Right atrium auricular region (tissue), 2 donors: ENCODE measurements at regions not wholly inside any gene's neighbourhood (a gene's known extent, or its start where the extent isn't known, plus 50 kb on each side); places are given as distances from the start of the nearest gene placed in this dataset.
"Not testable (repeated sequence)": the region's sequence is repeated elsewhere in the genome, so short reads cannot be mapped to it uniquely, and the experiment has no call there.

ENCODE experiments used
- DNase-seq: peaks from one replicate; pipeline ENCODE4 v3.0.0-alpha.2; 2019; ENCODE audit warnings: low spot score
- H3K27ac ChIP-seq, 2 donors: fragments of 200-600 bp; sonication (generic); 1 replicate in 1 of 2; 2 replicates in 1 of 2; pipeline ENCODE4 v1.5.1; 2016 to 2019
- H3K27me3 ChIP-seq, 2 donors: fragments of 200-600 bp; sonication (generic); one replicate each; pipeline versions ENCODE4 v1.5.1 to v1.6.0; 2017 to 2019
- H3K36me3 ChIP-seq: fragments of 200-600 bp; sonication (generic); one replicate; pipeline ENCODE4 v1.5.1; 2016
- H3K4me1 ChIP-seq, 2 donors: fragments of 200-600 bp; sonication (generic); one replicate each; pipeline versions ENCODE4 v1.5.1 to v1.6.0; 2017 to 2019
- H3K4me3 ChIP-seq, 2 donors: fragments of 200-600 bp; sonication (generic); 1 replicate in 1 of 2; 2 replicates in 1 of 2; pipeline ENCODE4 v1.5.1; 2017 to 2019; ENCODE audit warnings: mild to moderate bottlenecking in 1 of 2, moderate library complexity in 1 of 2
- H3K9me3 ChIP-seq, 2 donors: fragments of 200-600 bp; sonication (generic); one replicate each; pipeline ENCODE4 v1.5.1; 2019
- TF ChIP-seq, protein P1 (sequence below), 2 donors: fragments of 200-600 bp; sonication (generic); IDR thresholded peaks; one replicate each; pipeline ENCODE4 v1.5.1; 2019; ENCODE audit warnings: antibody characterized with exemption in 2 of 2

DNA sequence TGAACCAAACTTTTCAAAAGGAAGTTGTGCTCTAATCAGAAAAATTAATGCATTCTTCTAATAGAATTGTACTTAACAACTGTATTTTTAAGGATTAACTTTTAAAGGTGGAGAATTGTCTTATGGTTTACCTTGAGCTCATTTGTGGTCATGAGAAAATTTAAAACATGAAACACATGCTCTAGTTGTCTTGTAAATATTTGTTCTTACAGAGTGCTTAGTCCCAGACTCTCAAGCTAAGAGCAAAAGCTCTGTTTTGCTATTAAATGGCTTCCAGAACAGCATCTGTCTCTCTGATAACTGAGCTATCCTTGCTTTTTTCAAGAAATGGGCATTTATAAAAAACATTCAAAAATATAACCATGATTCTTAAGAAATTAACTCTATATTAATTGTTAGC, 512.2 kb upstream of the SYNCRIP start:
- H3K9me3 ChIP-seq, result no peaks in the 10 kb centered on the region
- no peak for DNase-seq
- H3K4me3 ChIP-seq, result no peak overlapping the region
- no peaks in the 10 kb centered on the region for H3K27me3 ChIP-seq
- H3K4me1 ChIP-seq, result no peaks in the 10 kb centered on the region
- TF ChIP-seq, protein P1, sequence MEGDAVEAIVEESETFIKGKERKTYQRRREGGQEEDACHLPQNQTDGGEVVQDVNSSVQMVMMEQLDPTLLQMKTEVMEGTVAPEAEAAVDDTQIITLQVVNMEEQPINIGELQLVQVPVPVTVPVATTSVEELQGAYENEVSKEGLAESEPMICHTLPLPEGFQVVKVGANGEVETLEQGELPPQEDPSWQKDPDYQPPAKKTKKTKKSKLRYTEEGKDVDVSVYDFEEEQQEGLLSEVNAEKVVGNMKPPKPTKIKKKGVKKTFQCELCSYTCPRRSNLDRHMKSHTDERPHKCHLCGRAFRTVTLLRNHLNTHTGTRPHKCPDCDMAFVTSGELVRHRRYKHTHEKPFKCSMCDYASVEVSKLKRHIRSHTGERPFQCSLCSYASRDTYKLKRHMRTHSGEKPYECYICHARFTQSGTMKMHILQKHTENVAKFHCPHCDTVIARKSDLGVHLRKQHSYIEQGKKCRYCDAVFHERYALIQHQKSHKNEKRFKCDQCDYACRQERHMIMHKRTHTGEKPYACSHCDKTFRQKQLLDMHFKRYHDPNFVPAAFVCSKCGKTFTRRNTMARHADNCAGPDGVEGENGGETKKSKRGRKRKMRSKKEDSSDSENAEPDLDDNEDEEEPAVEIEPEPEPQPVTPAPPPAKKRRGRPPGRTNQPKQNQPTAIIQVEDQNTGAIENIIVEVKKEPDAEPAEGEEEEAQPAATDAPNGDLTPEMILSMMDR (IDR thresholded peaks at IDR 0.05), result no peak
- H3K36me3 ChIP-seq, result no peaks in the 10 kb centered on the region
- no peak overlapping the region for H3K27ac ChIP-seq

DNA sequence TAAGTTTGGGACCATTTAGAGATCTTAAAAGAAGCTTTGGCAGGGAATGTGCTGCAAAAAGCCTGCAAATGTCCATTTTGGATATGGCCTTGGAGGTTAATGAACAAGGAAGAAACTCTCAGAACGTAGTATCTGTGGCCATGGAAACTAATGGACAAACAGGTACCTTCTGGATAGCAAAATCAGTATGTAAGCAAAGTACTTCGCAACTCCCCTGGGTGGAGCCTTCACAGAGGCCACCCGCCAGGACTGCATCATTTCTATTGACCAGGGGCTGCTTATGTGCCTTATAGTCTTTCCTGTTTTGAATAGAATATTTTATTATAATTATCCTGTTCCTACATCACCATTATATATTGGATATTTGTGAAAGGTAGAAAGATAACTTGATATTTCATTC, 510.8 kb upstream of the SYNCRIP start:
- Histone ChIP-seq H3K27ac (no peak overlapping the region), H3K27me3 (no peaks in the 10 kb centered on the region), H3K4me3 (no peak overlapping the region), H3K9me3 (no peaks in the 10 kb centered on the region), H3K4me1 (no peaks in the 10 kb centered on the region), H3K36me3 (no peaks in the 10 kb centered on the region)
- no peak for DNase-seq
- TF ChIP-seq, protein P1 (IDR thresholded peaks at IDR 0.05), result no peak

GRCh38 chr6:86152546-86152945, 509.9 kb upstream of the SYNCRIP start:
- TF ChIP-seq, protein P1 (IDR thresholded peaks at IDR 0.05), result no peak
- no peak overlapping the region for H3K4me3 ChIP-seq
- no peaks in the 10 kb centered on the region for H3K36me3 ChIP-seq
- no peaks in the 10 kb centered on the region for H3K27me3 ChIP-seq
- DNase-seq, result no peak
- no peak overlapping the region for H3K27ac ChIP-seq
- no peaks in the 10 kb centered on the region for H3K4me1 ChIP-seq
- H3K9me3 ChIP-seq, result no peaks in the 10 kb centered on the region

GRCh38 chr6:86148586-86148985, 505.9 kb upstream of the SYNCRIP start:
- H3K4me3 ChIP-seq, result no peak overlapping the region
- no peaks in the 10 kb centered on the region for H3K27me3 ChIP-seq
- DNase-seq, result no peak
- H3K9me3 ChIP-seq, result no peaks in the 10 kb centered on the region
- H3K27ac ChIP-seq, result no peak overlapping the region
- H3K36me3 ChIP-seq, result no peaks in the 10 kb centered on the region
- TF ChIP-seq, protein P1 (IDR thresholded peaks at IDR 0.05), result no peak
- H3K4me1 ChIP-seq, result no peaks in the 10 kb centered on the region

DNA sequence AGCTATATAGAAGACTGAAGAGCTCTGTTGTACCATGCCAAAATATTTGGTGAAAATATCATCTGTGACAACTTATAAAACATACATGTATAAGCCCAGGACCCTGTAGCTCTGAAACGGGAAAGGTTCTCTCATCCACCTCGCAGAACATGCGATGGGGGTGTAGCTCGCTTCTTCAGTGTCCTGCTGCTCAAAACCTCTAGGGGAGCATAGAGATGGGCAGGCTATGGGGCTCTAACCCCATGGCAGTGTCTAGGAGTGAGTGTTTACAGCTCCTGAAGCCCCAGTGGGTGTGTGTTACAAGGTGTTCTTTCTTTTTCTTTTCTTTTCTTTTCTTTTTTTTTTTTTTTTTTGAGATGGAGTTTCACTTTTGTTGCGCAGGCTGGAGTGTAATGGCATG, 505.2 kb upstream of the SYNCRIP start:
- no peak overlapping the region for H3K27ac ChIP-seq
- H3K4me1 ChIP-seq, result no peaks in the 10 kb centered on the region
- no peaks in the 10 kb centered on the region for H3K9me3 ChIP-seq
- H3K4me3 ChIP-seq, result no peak overlapping the region
- H3K36me3 ChIP-seq, result no peaks in the 10 kb centered on the region
- no peak for DNase-seq
- no peaks in the 10 kb centered on the region for H3K27me3 ChIP-seq
- TF ChIP-seq, protein P1 (IDR thresholded peaks at IDR 0.05), result no peak

DNA sequence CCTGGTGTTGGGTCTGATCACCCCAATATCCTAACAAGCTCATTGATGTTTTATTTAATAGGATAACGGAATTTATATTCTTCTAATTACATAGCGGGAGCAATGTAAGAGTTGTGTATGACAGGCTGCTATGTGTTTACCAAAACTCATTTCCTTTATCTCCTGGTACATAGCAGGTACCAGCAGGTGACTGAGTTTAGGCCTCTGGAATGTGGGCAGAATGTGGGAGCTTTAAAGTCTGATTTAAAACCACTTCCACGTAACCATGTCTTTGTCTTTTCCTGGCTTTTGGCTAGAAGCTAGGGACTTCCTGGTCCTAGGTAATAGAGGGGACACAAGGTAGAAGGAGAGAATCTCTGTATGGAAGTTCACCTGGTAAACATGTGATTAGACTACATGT, 504.6 kb upstream of the SYNCRIP start:
- no peaks in the 10 kb centered on the region for H3K27me3 ChIP-seq
- no peak overlapping the region for H3K27ac ChIP-seq
- DNase-seq, result no peak
- H3K4me1 ChIP-seq, result no peaks in the 10 kb centered on the region
- TF ChIP-seq, protein P1 (IDR thresholded peaks at IDR 0.05), result no peak
- peaks cover 0 to 1% of the 10 kb centered on the region in 2 donors for H3K9me3 ChIP-seq
- no peaks in the 10 kb centered on the region for H3K36me3 ChIP-seq
- no peak overlapping the region for H3K4me3 ChIP-seq

DNA sequence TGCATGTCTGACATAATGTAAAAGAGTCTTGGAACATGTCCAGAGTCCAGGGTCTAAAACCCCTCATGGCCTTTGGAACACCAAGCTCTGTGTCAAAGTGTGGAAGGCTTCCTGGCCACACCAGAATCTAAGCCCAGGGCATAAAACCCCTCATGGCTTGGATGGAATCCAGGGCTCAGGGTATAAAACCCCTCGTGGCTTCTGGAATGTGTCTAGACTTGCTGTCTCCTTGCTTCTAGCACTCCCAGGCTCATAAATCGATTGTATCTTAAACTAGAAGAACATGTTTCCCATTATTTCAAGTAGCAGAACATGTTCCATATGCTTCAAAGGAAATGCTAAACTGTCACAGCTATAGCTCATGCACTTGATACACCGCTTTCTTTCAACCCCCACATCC, 504.1 kb upstream of the SYNCRIP start:
- not testable (repeated sequence) for DNase-seq, H3K4me3 ChIP-seq, H3K36me3 ChIP-seq

More for the DNA sequence above, 504.1 kb upstream of the SYNCRIP start:
- H3K9me3 ChIP-seq, H3K4me1 ChIP-seq, H3K27me3 ChIP-seq, H3K27ac ChIP-seq: not testable (repeated sequence)
